AG04449 (cell line): ENCODE measurements at regions not wholly inside any gene's neighbourhood (a gene's known extent, or its start where the extent isn't known, plus 50 kb on each side); places are given as distances from the start of the nearest gene placed in this dataset.

ENCODE experiments used
- CTCF ChIA-PET: fragments of 350-600 bp; formaldehyde crosslinking; extraction: SDS; loops from one replicate; lab custom pipeline; 2021; ENCODE audit warnings: antibody characterized with exemption; lab: Yijun Ruan, JAX
- POLR2A ChIA-PET: fragments of 400-600, 350-600 bp; formaldehyde crosslinking; extraction: SDS; loops from one replicate; lab custom pipeline; 2020; ENCODE audit warnings: antibody characterized with exemption, inconsistent platforms; lab: Yijun Ruan, JAX
- DNase-seq: peaks from one replicate; pipeline ENCODE4 v3.0.0-alpha.2; 2010; ENCODE audit warnings: low read depth, low spot score
- H3K4me3 ChIP-seq: 2 replicates; pipeline ENCODE4 v1.5.1; 2011; ENCODE audit warnings: low read depth, mild to moderate bottlenecking, control low read depth, low read length
- CTCF ChIP-seq: IDR thresholded peaks from one replicate; pipeline ENCODE4 v1.5.1; 2011; ENCODE audit warnings: mild to moderate bottlenecking, moderate library complexity, low read length, control low read depth, inconsistent platforms; ENCODE audit not compliant: insufficient read depth; ENCODE audit errors: missing control alignments

- no peak for TF ChIP-seq CTCF
- no peak for DNase-seq
- ChIA-PET CTCF (interaction anchor here (0.7 kb wide), 1 partner anchor 44 kb away, joined by 3 read pairs; no protein-coding TSS in a partner anchor), POLR2A (no interaction called here)
- H3K4me3 ChIP-seq, result no peak overlapping the region
Observed at GRCh38 chr12:105915997-105916759, 222.6 kb downstream of the NUAK1 start.

GRCh38 chr12:105916760-105917039 lies 222.1 kb downstream of the NUAK1 start:
- CTCF ChIA-PET, result no interaction called here
- no peak overlapping the region for H3K4me3 ChIP-seq
- no peak for TF ChIP-seq CTCF
- no peak for DNase-seq
- POLR2A ChIA-PET, result no interaction called here

GRCh38 chr12:105920161-105920684 lies 218.5 kb downstream of the NUAK1 start:
- CTCF ChIA-PET, result interaction anchor here (0.9 to 1.8 kb wide), 4 partner anchors 16 to 216 kb away, joined by 3 to 7 read pairs (median 4); no protein-coding TSS in a partner anchor
- no peak for DNase-seq

GRCh38 chr12:105921055-105921454 lies 217.7 kb downstream of the NUAK1 start:
- no peak for DNase-seq
- no peak for TF ChIP-seq CTCF
- no peak overlapping the region for H3K4me3 ChIP-seq
- ChIA-PET CTCF (interaction anchor here (1.2 to 1.8 kb wide), 2 partner anchors 15 to 215 kb away, joined by 4 to 7 read pairs; no protein-coding TSS in a partner anchor), POLR2A (no interaction called here)

More at GRCh38 chr12:105920161-105920684, 218.5 kb downstream of the NUAK1 start:
- no peak for TF ChIP-seq CTCF
- no peak overlapping the region for H3K4me3 ChIP-seq
- POLR2A ChIA-PET, result interaction anchor here (0.6 kb wide), 1 partner anchor 8 kb away, joined by 4 read pairs; no protein-coding TSS in a partner anchor

- TF ChIP-seq CTCF, result no peak
- H3K4me3 ChIP-seq, result no peak overlapping the region
- ChIA-PET CTCF (interaction anchor here (1.0 to 3.0 kb wide), 5 partner anchors 9 to 502 kb away, joined by 3 to 13 read pairs (median 3); no protein-coding TSS in a partner anchor), POLR2A (interaction anchor here (0.8 to 1.4 kb wide), 7 partner anchors 9 to 211 kb away, joined by 3 to 5 read pairs (median 3); no protein-coding TSS in a partner anchor)
- no peak for DNase-seq
Observed at GRCh38 chr12:105921872-105922669, 216.7 kb downstream of the NUAK1 start.
